A549 (cell line): ENCODE measurements at regions not wholly inside any gene's neighbourhood (a gene's known extent, or its start where the extent isn't known, plus 50 kb on each side); places are given as distances from the start of the nearest gene placed in this dataset.

ENCODE experiments used
- BHLHE40 ChIP-seq: IDR thresholded peaks from 2 replicates; pipeline ENCODE4 v1.6.1; 2012; ENCODE audit warnings: low read depth, low read length, inconsistent platforms
- EP300 ChIP-seq, 2 experiments: fragments of >200 bp; sonication (Bioruptor Twin); formaldehyde crosslinking; IDR thresholded peaks; 2 replicates in 1 of 2; 3 replicates in 1 of 2; pipeline ENCODE4 v1.6.1; 2016 to 2017
- POLR2A ChIP-seq: IDR thresholded peaks from 2 replicates; pipeline ENCODE4 v1.6.1; 2012; ENCODE audit warnings: mild to moderate bottlenecking, low read length
- TF ChIP-seq, protein P1 (sequence below): fragments of >200 bp; sonication (Bioruptor Twin); formaldehyde crosslinking; IDR thresholded peaks from 3 replicates; pipeline ENCODE4 v1.5.1; 2016
- TF ChIP-seq, protein P2 (sequence below): fragments of 250-450 bp; sonication (Bioruptor Pico); IDR thresholded peaks from 2 replicates; pipeline ENCODE4 v1.5.0; 2021; ENCODE audit warnings: mild to moderate bottlenecking, moderate library complexity, borderline replicate concordance
- TF ChIP-seq, protein P3 (sequence below): fragments of 450-650 bp; IDR thresholded peaks from 2 replicates; pipeline ENCODE4 v1.6.1; 2014; ENCODE audit warnings: antibody characterized with exemption
- TF ChIP-seq, protein P4 (sequence below): fragments of 200-600 bp; sonication (generic); IDR thresholded peaks from 2 replicates; pipeline ENCODE4 v1.6.1; 2016; ENCODE audit warnings: antibody characterized with exemption, mild to moderate bottlenecking, moderate library complexity

DNA sequence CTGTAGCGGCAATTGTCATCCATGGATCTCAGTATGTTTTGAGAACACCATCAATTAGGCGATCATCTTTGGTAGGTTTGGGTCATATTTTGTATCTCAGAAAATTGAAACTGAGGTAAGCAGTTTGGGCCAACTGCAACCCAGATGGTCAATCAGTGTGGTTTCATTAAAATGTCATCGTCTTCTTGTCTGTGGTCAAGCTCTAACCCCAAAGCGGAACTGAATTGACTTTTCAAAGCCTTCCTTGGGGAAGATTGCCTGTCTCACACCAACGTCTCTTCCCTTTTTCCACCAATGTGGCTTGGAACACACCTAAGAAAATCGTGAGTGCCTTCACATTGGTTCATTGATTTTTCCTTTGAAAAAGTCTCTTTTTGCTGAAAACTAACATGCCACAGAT, 56.3 kb upstream of the UBAC2 start:
- TF ChIP-seq, protein P1, sequence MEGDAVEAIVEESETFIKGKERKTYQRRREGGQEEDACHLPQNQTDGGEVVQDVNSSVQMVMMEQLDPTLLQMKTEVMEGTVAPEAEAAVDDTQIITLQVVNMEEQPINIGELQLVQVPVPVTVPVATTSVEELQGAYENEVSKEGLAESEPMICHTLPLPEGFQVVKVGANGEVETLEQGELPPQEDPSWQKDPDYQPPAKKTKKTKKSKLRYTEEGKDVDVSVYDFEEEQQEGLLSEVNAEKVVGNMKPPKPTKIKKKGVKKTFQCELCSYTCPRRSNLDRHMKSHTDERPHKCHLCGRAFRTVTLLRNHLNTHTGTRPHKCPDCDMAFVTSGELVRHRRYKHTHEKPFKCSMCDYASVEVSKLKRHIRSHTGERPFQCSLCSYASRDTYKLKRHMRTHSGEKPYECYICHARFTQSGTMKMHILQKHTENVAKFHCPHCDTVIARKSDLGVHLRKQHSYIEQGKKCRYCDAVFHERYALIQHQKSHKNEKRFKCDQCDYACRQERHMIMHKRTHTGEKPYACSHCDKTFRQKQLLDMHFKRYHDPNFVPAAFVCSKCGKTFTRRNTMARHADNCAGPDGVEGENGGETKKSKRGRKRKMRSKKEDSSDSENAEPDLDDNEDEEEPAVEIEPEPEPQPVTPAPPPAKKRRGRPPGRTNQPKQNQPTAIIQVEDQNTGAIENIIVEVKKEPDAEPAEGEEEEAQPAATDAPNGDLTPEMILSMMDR = no peak
- TF ChIP-seq, protein P2, sequence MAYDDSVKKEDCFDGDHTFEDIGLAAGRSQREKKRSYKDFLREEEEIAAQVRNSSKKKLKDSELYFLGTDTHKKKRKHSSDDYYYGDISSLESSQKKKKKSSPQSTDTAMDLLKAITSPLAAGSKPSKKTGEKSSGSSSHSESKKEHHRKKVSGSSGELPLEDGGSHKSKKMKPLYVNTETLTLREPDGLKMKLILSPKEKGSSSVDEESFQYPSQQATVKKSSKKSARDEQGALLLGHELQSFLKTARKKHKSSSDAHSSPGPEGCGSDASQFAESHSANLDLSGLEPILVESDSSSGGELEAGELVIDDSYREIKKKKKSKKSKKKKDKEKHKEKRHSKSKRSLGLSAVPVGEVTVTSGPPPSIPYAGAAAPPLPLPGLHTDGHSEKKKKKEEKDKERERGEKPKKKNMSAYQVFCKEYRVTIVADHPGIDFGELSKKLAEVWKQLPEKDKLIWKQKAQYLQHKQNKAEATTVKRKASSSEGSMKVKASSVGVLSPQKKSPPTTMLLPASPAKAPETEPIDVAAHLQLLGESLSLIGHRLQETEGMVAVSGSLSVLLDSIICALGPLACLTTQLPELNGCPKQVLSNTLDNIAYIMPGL (CRISPR knock-in tag) = no peak
- TF ChIP-seq, protein P3, sequence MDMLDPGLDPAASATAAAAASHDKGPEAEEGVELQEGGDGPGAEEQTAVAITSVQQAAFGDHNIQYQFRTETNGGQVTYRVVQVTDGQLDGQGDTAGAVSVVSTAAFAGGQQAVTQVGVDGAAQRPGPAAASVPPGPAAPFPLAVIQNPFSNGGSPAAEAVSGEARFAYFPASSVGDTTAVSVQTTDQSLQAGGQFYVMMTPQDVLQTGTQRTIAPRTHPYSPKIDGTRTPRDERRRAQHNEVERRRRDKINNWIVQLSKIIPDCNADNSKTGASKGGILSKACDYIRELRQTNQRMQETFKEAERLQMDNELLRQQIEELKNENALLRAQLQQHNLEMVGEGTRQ = no peak
- TF ChIP-seq, protein P4, sequence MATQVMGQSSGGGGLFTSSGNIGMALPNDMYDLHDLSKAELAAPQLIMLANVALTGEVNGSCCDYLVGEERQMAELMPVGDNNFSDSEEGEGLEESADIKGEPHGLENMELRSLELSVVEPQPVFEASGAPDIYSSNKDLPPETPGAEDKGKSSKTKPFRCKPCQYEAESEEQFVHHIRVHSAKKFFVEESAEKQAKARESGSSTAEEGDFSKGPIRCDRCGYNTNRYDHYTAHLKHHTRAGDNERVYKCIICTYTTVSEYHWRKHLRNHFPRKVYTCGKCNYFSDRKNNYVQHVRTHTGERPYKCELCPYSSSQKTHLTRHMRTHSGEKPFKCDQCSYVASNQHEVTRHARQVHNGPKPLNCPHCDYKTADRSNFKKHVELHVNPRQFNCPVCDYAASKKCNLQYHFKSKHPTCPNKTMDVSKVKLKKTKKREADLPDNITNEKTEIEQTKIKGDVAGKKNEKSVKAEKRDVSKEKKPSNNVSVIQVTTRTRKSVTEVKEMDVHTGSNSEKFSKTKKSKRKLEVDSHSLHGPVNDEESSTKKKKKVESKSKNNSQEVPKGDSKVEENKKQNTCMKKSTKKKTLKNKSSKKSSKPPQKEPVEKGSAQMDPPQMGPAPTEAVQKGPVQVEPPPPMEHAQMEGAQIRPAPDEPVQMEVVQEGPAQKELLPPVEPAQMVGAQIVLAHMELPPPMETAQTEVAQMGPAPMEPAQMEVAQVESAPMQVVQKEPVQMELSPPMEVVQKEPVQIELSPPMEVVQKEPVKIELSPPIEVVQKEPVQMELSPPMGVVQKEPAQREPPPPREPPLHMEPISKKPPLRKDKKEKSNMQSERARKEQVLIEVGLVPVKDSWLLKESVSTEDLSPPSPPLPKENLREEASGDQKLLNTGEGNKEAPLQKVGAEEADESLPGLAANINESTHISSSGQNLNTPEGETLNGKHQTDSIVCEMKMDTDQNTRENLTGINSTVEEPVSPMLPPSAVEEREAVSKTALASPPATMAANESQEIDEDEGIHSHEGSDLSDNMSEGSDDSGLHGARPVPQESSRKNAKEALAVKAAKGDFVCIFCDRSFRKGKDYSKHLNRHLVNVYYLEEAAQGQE = no peak
- no peak for TF ChIP-seq EP300 (IDR thresholded peaks at IDR 0.05)
- TF ChIP-seq BHLHE40 = no peak
- TF ChIP-seq POLR2A = no peak
